IMR-90 (cell line): ENCODE measurements at regions not wholly inside any gene's neighbourhood (a gene's known extent, or its start where the extent isn't known, plus 50 kb on each side); places are given as distances from the start of the nearest gene placed in this dataset.

ENCODE experiments used
- ATAC-seq: fragments of 200-7000 bp; cut with Tn5 transposase; 2 replicates; pipeline ENCODE4 v1.9.1; 2020; ENCODE audit warnings: low read depth, mild to moderate bottlenecking, moderate library complexity
- BruUV-seq: library from RNA; stranded (reverse); fragments of 400-500 nt; replicated peaks from 2 replicates; lab custom pipeline; 2021; lab: Mats Ljungman, UMichigan
- CTCF ChIA-PET: fragments of 300-600 bp; formaldehyde crosslinking; extraction: SDS; loops from one replicate; lab custom pipeline; 2021; ENCODE audit warnings: antibody characterized with exemption; lab: Yijun Ruan, JAX
- POLR2A ChIA-PET: fragments of 300-600 bp; sonication (Branson Sonifier 250); formaldehyde crosslinking; loops from one replicate; lab custom pipeline; 2022; ENCODE audit warnings: antibody characterized with exemption; ENCODE audit not compliant: unreplicated experiment; lab: Charles Lee
- DNase-seq: peaks from one replicate; pipeline ENCODE4 v3.0.0; 2013
- H2AFZ ChIP-seq: replicated peaks from 2 replicates; pipeline ENCODE3; 2013; ENCODE audit warnings: low read length, mild to moderate bottlenecking; ENCODE audit not compliant: poor library complexity
- H2AK5ac ChIP-seq: 2 replicates; pipeline ENCODE4 v1.6.1; 2013; ENCODE audit warnings: low read depth, low read length, inconsistent platforms
- H2AK9ac ChIP-seq: replicated peaks from 2 replicates; pipeline ENCODE3; 2013; ENCODE audit warnings: mild to moderate bottlenecking, low read depth, low read length, moderate library complexity; ENCODE audit not compliant: poor library complexity
- H2BK120ac ChIP-seq: 2 replicates; pipeline ENCODE4 v1.6.1; 2013; ENCODE audit warnings: low read depth, low read length, inconsistent platforms
- H2BK15ac ChIP-seq: 3 replicates; pipeline ENCODE4 v1.6.1; 2013; ENCODE audit warnings: low read depth, low read length, inconsistent platforms
- H2BK20ac ChIP-seq: 2 replicates; pipeline ENCODE4 v1.6.1; 2013; ENCODE audit warnings: low read depth, mild to moderate bottlenecking, inconsistent platforms, low read length, moderate library complexity
- H2BK5ac ChIP-seq: 2 replicates; pipeline ENCODE4 v1.6.1; 2013; ENCODE audit warnings: mild to moderate bottlenecking, low read depth, low read length, inconsistent platforms; ENCODE audit not compliant: poor library complexity, severe bottlenecking
- H3K14ac ChIP-seq: replicated peaks from 2 replicates; pipeline ENCODE4 v1.6.1; 2013; ENCODE audit warnings: low read depth, low read length, inconsistent platforms
- H3K18ac ChIP-seq: 2 replicates; pipeline ENCODE4 v1.6.1; 2013; ENCODE audit warnings: low read depth, low read length, control low read depth
- H3K23ac ChIP-seq: 2 replicates; pipeline ENCODE4 v1.6.1; 2013; ENCODE audit warnings: low read depth, low read length, inconsistent platforms
- H3K27ac ChIP-seq: 2 replicates; pipeline ENCODE4 v1.5.1; 2013; ENCODE audit warnings: mild to moderate bottlenecking, control low read depth, low read length; ENCODE audit not compliant: insufficient read depth
- H3K27me3 ChIP-seq: 2 replicates; pipeline ENCODE4 v1.6.1; 2013; ENCODE audit warnings: low read length; ENCODE audit not compliant: control insufficient read depth, insufficient read depth
- H3K36me3 ChIP-seq: 2 replicates; pipeline ENCODE4 v1.6.1; 2013; ENCODE audit warnings: low read length, mixed read lengths; ENCODE audit not compliant: control insufficient read depth, insufficient read depth
- H3K4ac ChIP-seq: 2 replicates; pipeline ENCODE4 v1.6.1; 2013; ENCODE audit warnings: low read depth, low read length, inconsistent platforms
- H3K4me1 ChIP-seq: 2 replicates; pipeline ENCODE4 v1.6.1; 2013; ENCODE audit warnings: low read length, mixed read lengths; ENCODE audit not compliant: control insufficient read depth, insufficient read depth
- H3K4me2 ChIP-seq: 2 replicates; pipeline ENCODE4 v1.6.1; 2013; ENCODE audit warnings: low read depth, mild to moderate bottlenecking, control low read depth, low read length, moderate library complexity
- H3K4me3 ChIP-seq: 2 replicates; pipeline ENCODE4 v1.5.1; 2013; ENCODE audit warnings: low read depth, mild to moderate bottlenecking, control low read depth, low read length, moderate library complexity; ENCODE audit not compliant: insufficient read depth
- H3K56ac ChIP-seq: 2 replicates; pipeline ENCODE4 v1.6.1; 2013; ENCODE audit warnings: low read length, inconsistent platforms; ENCODE audit not compliant: insufficient read depth; ENCODE audit errors: extremely low read depth
- H3K79me1 ChIP-seq, 2 experiments: 2 replicates each; pipeline ENCODE4 v1.6.1; 2013; ENCODE audit warnings: low read length in 2 of 2, inconsistent platforms in 1 of 2, low read depth in 1 of 2
- H3K9ac ChIP-seq: 2 replicates; pipeline ENCODE4 v1.6.1; 2013; ENCODE audit warnings: low read depth, low read length, control low read depth
- H3K9me1 ChIP-seq: 2 replicates; pipeline ENCODE4 v1.6.1; 2013; ENCODE audit warnings: low read length, inconsistent platforms; ENCODE audit not compliant: insufficient read depth
- H3K9me3 ChIP-seq: 2 replicates; pipeline ENCODE4 v1.6.1; 2013; ENCODE audit warnings: low read length; ENCODE audit not compliant: control insufficient read depth, insufficient read depth
- H4K20me1 ChIP-seq: 2 replicates; pipeline ENCODE4 v1.6.1; 2013; ENCODE audit warnings: low read length, inconsistent platforms; ENCODE audit not compliant: insufficient read depth
- H4K5ac ChIP-seq: 2 replicates; pipeline ENCODE4 v1.6.1; 2013; ENCODE audit warnings: mild to moderate bottlenecking, low read depth, low read length, control low read depth
- H4K8ac ChIP-seq, 2 experiments: 2 replicates each; pipeline ENCODE4 v1.6.1; 2013; ENCODE audit warnings: low read depth in 2 of 2, low read length in 2 of 2, control low read depth in 1 of 2, inconsistent platforms in 1 of 2
- H4K91ac ChIP-seq: 2 replicates; pipeline ENCODE4 v1.6.1; 2013; ENCODE audit warnings: low read depth, low read length, inconsistent platforms; ENCODE audit not compliant: insufficient read depth
- CEBPB ChIP-seq: IDR thresholded peaks from 2 replicates; pipeline ENCODE4 v1.6.1; 2012; ENCODE audit warnings: low read depth, low read length, improper control_type of control experiment
- CTCF ChIP-seq: conservative IDR thresholded peaks from 2 replicates; pipeline ENCODE4 v1.5.1; 2012; ENCODE audit warnings: mild to moderate bottlenecking, low read depth, low read length, improper control_type of control experiment
- ELK1 ChIP-seq: fragments of 150-350 bp; IDR thresholded peaks from 2 replicates; pipeline ENCODE4 v1.6.1; 2016; ENCODE audit warnings: low read depth, mild to moderate bottlenecking, low read length, moderate library complexity, borderline replicate concordance
- FOS ChIP-seq: fragments of 150-350 bp; IDR thresholded peaks from 2 replicates; pipeline ENCODE4 v1.6.1; 2016; ENCODE audit warnings: low read depth, low read length
- MAFK ChIP-seq: IDR thresholded peaks from 2 replicates; pipeline ENCODE4 v1.6.1; 2012; ENCODE audit warnings: low read depth, low read length, improper control_type of control experiment
- MAZ ChIP-seq: IDR thresholded peaks from 2 replicates; pipeline ENCODE4 v1.6.1; 2012; ENCODE audit warnings: low read depth, mild to moderate bottlenecking, low read length, improper control_type of control experiment, moderate library complexity, borderline replicate concordance
- RAD21 ChIP-seq: IDR thresholded peaks from 2 replicates; pipeline ENCODE4 v1.6.1; 2012; ENCODE audit warnings: low read length, improper control_type of control experiment
- SMC3 ChIP-seq: fragments of 150-350 bp; IDR thresholded peaks from 2 replicates; pipeline ENCODE4 v1.6.1; 2016; ENCODE audit warnings: low read depth, mild to moderate bottlenecking, antibody characterized with exemption, low read length, moderate library complexity
- WGBS, 2 experiments: methylation state at CpG; one replicate each; pipeline versions ENCODE4 v1.1.5 to v1.1.7; 2013; ENCODE audit warnings: missing lambda C conversion rate in 2 of 2; ENCODE audit not compliant: insufficient read length in 1 of 2; ENCODE audit errors: extremely low coverage in 2 of 2; 5-methylcytosine and 5-hydroxymethylcytosine counted together
- dilution Hi-C: fragments of 300-500 bp; cut with HindIII; formaldehyde crosslinking; loops from one replicate; pipeline ENCODE4 v1.14.3; 2018; ENCODE audit warnings: low sequenced_read_pairs; ENCODE audit not compliant: unreplicated experiment
- in situ Hi-C: fragments of 300-500 bp; cut with MboI; formaldehyde crosslinking; loops from 3 replicates; pipeline ENCODE4 v1.14.3; 2019; ENCODE audit warnings: low sequenced_read_pairs, inconsistent platforms, mixed read lengths
- intact Hi-C: fragments of 100-400 bp; cut with micrococcal nuclease; formaldehyde crosslinking; loops from 2 replicates; pipeline ENCODE4 v1.10.0; 2022

GRCh38 chr10:29174389-29174788, 114.5 kb upstream of the LYZL1 start:
- Histone ChIP-seq H3K27me3 (peaks cover 8% of the 10 kb centered on the region), H3K27ac (no peak overlapping the region), H3K79me1 (no peaks in the 10 kb centered on the region), H4K91ac (no peak overlapping the region), H4K20me1 (no peaks in the 10 kb centered on the region), H2AK9ac (no peak overlapping the region), H4K8ac (no peak overlapping the region), H2BK15ac (no peak overlapping the region), H2AK5ac (no peak overlapping the region), H3K4me3 (no peak overlapping the region), H2AFZ (no peak overlapping the region), H2BK5ac (no peak overlapping the region), H2BK120ac (no peak overlapping the region), H3K36me3 (no peaks in the 10 kb centered on the region), H3K14ac (no peak overlapping the region), H4K5ac (no peak overlapping the region), H3K4me2 (no peak overlapping the region), H2BK20ac (no peak overlapping the region), H3K56ac (no peak overlapping the region), H3K23ac (no peak overlapping the region), H3K9me3 (peaks cover 8% of the 10 kb centered on the region), H3K9ac (no peak overlapping the region), H3K4me1 (no peaks in the 10 kb centered on the region), H3K9me1 (no peaks in the 10 kb centered on the region), H3K4ac (no peak overlapping the region), H3K18ac (no peak overlapping the region)
- no peak for TF ChIP-seq ELK1
- TF ChIP-seq CEBPB, result no peak
- no peak for TF ChIP-seq CTCF
- TF ChIP-seq SMC3, result no peak
- no peak for TF ChIP-seq FOS
- no peak for TF ChIP-seq MAFK
- no peak for TF ChIP-seq MAZ
- no peak for TF ChIP-seq RAD21
- intact Hi-C loops, result no loop called here
- in situ Hi-C loops, result no loop called here
- WGBS, 2 experiments, result no CpG with 5 or more reads among the region's 2 CpGs
- dilution Hi-C loops, result no loop called here
- no peak for DNase-seq
- ATAC-seq, result no peak
- POLR2A ChIA-PET, result no interaction called here
- BruUV-seq, result no TSS peak
- CTCF ChIA-PET, result no interaction called here
